Mucosa of rectum (tissue), 2 donors: ENCODE measurements at regions not wholly inside any gene's neighbourhood (a gene's known extent, or its start where the extent isn't known, plus 50 kb on each side); places are given as distances from the start of the nearest gene placed in this dataset.

ENCODE experiments used
- H3K27ac ChIP-seq, 2 donors: one replicate each; pipeline ENCODE4 v1.7.0; 2013; ENCODE audit warnings: inconsistent platforms in 2 of 2, low read depth in 2 of 2, low read length in 2 of 2
- H3K27me3 ChIP-seq, 2 donors: one replicate each; pipeline ENCODE4 v1.7.0; 2013; ENCODE audit warnings: low read length in 2 of 2; ENCODE audit not compliant: control insufficient read depth in 2 of 2, insufficient read depth in 2 of 2
- H3K36me3 ChIP-seq, 2 donors: one replicate each; pipeline ENCODE4 v1.7.0; 2013; ENCODE audit warnings: low read length in 2 of 2; ENCODE audit not compliant: control insufficient read depth in 2 of 2, insufficient read depth in 2 of 2
- H3K4me1 ChIP-seq, 2 donors: one replicate each; pipeline ENCODE4 v1.7.0; 2013; ENCODE audit warnings: low read length in 2 of 2, mild to moderate bottlenecking in 1 of 2; ENCODE audit not compliant: control insufficient read depth in 2 of 2, insufficient read depth in 2 of 2
- H3K4me3 ChIP-seq, 2 donors: one replicate each; pipeline ENCODE4 v1.7.0; 2013; ENCODE audit warnings: low read length in 2 of 2
- H3K9ac ChIP-seq, 2 donors: one replicate each; pipeline ENCODE4 v1.7.0; 2013; ENCODE audit warnings: low read length in 2 of 2, low read depth in 1 of 2, mild to moderate bottlenecking in 1 of 2
- H3K9me3 ChIP-seq, 2 donors: one replicate each; pipeline ENCODE4 v1.7.0; 2013; ENCODE audit warnings: low read length in 2 of 2; ENCODE audit not compliant: control insufficient read depth in 2 of 2
- donor health status: healthy.
- donor health status: Normal muscosa, but diverticular disease.

GRCh38 chr7:98565103-98565502, 52.0 kb upstream of the NPTX2 start:
- Histone ChIP-seq H3K4me3 (no peak overlapping the region), H3K9me3 (peaks cover 0 to 3% of the 10 kb centered on the region in 2 donors), H3K9ac (no peak overlapping the region), H3K36me3 (no peaks in the 10 kb centered on the region), H3K27me3 (peaks cover 0 to 2% of the 10 kb centered on the region in 2 donors), H3K27ac (no peak overlapping the region), H3K4me1 (no peaks in the 10 kb centered on the region)

DNA sequence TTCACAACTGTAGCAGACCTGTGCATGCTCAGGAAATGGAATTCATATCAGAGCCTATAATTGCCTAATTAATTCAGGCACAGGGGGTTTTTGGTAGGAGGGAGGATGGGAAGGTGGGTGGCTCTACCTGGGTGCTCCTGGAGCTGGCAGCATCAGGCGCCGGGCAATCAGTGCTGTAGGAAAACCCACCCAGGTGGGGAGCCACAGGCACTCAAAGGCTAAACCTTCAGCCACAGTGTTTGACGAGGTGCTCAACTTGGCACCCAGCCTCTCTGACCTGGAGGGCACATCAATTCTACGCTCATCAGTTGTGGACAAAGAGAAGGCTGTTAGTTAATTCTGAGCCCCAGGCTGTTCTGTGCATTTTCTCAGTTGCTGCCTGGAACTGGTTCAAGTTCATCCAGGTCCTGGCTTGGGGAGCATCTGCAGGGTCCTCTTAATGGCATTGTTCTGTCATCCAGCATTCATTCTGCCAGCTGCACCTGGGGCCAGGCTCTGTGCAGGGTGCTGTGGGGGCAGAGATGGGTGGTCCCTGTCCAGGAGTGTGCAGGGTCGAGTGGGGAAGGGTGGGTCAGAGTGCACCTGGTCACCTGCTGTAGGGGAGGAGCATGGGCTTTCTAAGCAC, 54.1 kb upstream of the NPTX2 start:
- no peak overlapping the region for H3K9ac ChIP-seq
- no peaks in the 10 kb centered on the region for H3K36me3 ChIP-seq
- no peak overlapping the region for H3K27ac ChIP-seq
- no peak overlapping the region for H3K4me3 ChIP-seq
- H3K9me3 ChIP-seq = peaks cover 0 to 3% of the 10 kb centered on the region in 2 donors
- no peaks in the 10 kb centered on the region for H3K27me3 ChIP-seq
- H3K4me1 ChIP-seq = no peaks in the 10 kb centered on the region

GRCh38 chr7:98562381-98562823, 54.7 kb upstream of the NPTX2 start:
- no peak overlapping the region for H3K27ac ChIP-seq
- no peak overlapping the region for H3K9ac ChIP-seq
- H3K4me3 ChIP-seq = no peak overlapping the region
- no peaks in the 10 kb centered on the region for H3K4me1 ChIP-seq
- H3K9me3 ChIP-seq = peaks cover 0 to 3% of the 10 kb centered on the region in 2 donors
- H3K36me3 ChIP-seq = no peaks in the 10 kb centered on the region
- no peaks in the 10 kb centered on the region for H3K27me3 ChIP-seq

- Histone ChIP-seq H3K9me3 (peaks cover 0 to 3% of the 10 kb centered on the region in 2 donors), H3K27me3 (no peaks in the 10 kb centered on the region), H3K4me3 (no peak overlapping the region), H3K4me1 (no peaks in the 10 kb centered on the region), H3K36me3 (no peaks in the 10 kb centered on the region), H3K27ac (no peak overlapping the region), H3K9ac (no peak overlapping the region)
Observed at GRCh38 chr7:98559958-98560357, 57.1 kb upstream of the NPTX2 start.

DNA sequence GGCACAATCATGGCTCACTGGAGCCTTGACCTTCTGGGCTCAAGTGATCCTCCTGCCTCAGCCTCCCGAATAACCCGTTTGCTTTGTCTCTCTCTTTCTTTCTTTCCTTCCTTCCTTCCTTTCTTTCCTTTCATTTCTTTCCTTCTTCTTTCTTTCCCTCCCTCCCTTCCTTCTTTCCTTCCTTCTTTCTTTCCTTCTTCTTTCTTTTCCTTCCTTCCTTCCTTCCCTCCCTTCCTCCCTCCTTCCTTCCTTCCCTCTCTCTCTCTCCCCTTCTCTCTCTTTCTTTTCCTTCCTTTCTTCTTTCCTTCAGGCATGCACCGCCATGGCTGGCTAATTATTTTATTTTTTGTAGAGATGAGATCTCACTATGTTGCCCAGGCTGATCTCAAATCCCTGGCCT, 57.9 kb upstream of the NPTX2 start:
- Histone ChIP-seq H3K4me1 (no peaks in the 10 kb centered on the region), H3K27ac (no peak overlapping the region), H3K36me3 (no peaks in the 10 kb centered on the region), H3K27me3 (no peaks in the 10 kb centered on the region), H3K9ac (no peak overlapping the region), H3K4me3 (no peak overlapping the region), H3K9me3 (peaks cover 0 to 2% of the 10 kb centered on the region in 2 donors)

DNA sequence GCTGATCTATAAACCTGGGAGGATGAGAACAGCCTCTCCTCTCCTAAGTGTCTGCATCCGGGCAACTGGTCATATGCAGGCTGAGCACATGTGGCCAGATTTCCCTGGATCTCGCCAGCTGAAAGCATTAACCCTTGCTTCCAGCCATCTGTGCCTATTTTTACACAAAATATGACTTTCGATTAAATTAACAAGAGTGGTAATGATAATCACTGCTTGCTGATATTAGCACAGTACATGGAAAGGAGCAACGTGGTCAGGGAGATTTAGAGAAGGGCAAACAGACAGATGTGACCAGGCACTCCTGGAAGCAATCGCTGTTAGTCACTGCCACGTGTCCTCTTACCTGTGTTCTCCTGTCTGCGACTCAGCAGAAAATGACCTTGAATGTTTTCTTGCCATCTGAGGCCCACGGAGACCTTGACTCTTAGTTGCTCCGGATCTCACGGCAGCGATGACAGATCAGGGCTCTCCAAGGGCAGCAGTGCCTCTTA, 59.5 kb upstream of the NPTX2 start:
- Histone ChIP-seq H3K36me3 (no peaks in the 10 kb centered on the region), H3K27me3 (no peaks in the 10 kb centered on the region), H3K4me1 (no peaks in the 10 kb centered on the region), H3K9ac (no peak overlapping the region), H3K9me3 (no peaks in the 10 kb centered on the region), H3K27ac (no peak overlapping the region), H3K4me3 (no peak overlapping the region)

DNA sequence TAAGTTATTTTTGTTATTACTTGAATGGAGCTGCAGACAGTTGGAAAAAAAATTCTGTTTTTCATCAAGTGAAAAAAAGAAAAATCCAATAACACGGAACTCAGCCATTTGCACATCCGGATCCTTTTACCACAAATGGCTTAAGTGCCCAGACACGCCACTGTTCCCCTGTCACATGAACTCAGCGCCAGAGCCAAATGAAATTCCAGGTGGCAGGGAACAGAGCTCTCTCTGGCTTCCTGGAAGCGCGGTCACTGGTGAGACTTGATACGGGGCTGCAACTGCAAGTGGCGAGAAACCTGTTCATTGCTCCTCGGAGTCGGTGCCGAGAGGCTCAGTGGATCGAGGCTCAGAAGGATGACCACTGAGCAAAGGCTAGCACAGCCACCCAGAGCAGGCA, 60.8 kb upstream of the NPTX2 start:
- Histone ChIP-seq H3K27me3 (no peaks in the 10 kb centered on the region), H3K27ac (no peak overlapping the region), H3K36me3 (no peaks in the 10 kb centered on the region), H3K9ac (no peak overlapping the region), H3K4me3 (no peak overlapping the region), H3K9me3 (peaks cover 0 to 3% of the 10 kb centered on the region in 2 donors), H3K4me1 (no peaks in the 10 kb centered on the region)

GRCh38 chr7:98555403-98555802, 61.7 kb upstream of the NPTX2 start:
- Histone ChIP-seq H3K4me3 (no peak overlapping the region), H3K9me3 (peaks cover 0 to 3% of the 10 kb centered on the region in 2 donors), H3K9ac (no peak overlapping the region), H3K27me3 (no peaks in the 10 kb centered on the region), H3K36me3 (no peaks in the 10 kb centered on the region), H3K4me1 (no peaks in the 10 kb centered on the region), H3K27ac (no peak overlapping the region)

DNA sequence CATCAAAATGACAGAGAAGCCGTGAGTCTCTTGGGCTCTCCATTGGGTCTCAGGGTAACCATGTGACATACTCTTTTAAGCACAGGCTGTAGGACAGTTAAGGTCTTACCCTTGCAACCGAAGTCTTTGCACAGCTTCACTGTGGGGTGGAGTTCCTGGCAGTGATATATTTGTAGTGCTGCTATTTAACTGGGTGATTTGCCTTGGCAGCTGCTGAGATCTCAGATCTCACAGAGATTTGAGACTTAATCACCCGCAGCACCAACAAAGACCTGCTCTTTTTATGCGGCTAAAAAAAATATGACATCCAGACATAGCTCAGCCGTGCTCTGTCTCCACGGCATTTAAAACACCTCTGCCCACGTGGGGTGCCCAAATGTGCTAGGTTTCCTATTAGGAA, 63.4 kb upstream of the NPTX2 start:
- no peaks in the 10 kb centered on the region for H3K36me3 ChIP-seq
- H3K9me3 ChIP-seq = peaks cover 0 to 3% of the 10 kb centered on the region in 2 donors
- no peak overlapping the region for H3K4me3 ChIP-seq
- H3K4me1 ChIP-seq = no peaks in the 10 kb centered on the region
- no peak overlapping the region for H3K9ac ChIP-seq
- no peak overlapping the region for H3K27ac ChIP-seq
- no peaks in the 10 kb centered on the region for H3K27me3 ChIP-seq

DNA sequence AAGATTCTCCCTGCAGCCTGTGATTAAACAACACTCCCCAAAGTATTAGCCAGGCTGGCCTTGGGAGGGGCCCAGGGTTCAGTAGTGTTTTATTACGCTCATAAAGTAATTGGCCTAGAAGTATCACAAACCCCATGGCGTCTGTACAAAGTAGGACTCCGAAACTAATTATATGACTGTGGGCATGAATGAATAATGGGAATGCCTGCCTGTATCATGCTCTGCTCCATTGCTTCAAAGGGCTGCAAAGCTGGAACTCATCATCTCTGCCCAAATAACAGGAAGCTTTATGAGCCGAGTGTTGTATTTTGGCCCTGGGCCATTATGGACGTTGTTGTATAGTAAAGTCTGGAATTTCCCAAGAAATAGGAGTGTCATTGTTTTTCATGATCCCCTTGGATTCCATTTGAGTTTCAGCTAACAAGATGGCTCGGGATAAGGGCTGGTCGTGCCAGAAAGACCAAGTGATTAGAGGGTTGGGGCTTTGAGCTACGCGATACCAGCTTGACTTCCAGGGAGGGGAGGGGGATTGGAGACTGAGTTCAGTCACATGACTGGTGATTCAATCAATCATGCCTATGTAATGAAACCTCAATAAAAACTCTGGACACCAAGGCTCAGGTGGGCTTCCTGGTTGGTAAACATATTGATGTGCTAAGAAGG, 65.3 kb upstream of the NPTX2 start:
- no peaks in the 10 kb centered on the region for H3K36me3 ChIP-seq
- H3K4me3 ChIP-seq = no peak overlapping the region
- H3K9ac ChIP-seq = no peak overlapping the region
- no peak overlapping the region for H3K27ac ChIP-seq
- peaks cover 0 to 7% of the 10 kb centered on the region in 2 donors for H3K27me3 ChIP-seq
- H3K9me3 ChIP-seq = peaks cover 0 to 3% of the 10 kb centered on the region in 2 donors
- H3K4me1 ChIP-seq = no peaks in the 10 kb centered on the region
